Hepatocyte (in vitro differentiated cells): ENCODE measurements at regions not wholly inside any gene's neighbourhood (a gene's known extent, or its start where the extent isn't known, plus 50 kb on each side); places are given as distances from the start of the nearest gene placed in this dataset.

Experiments used
- EZH2 ChIP-seq: fragments of 200-600 bp; sonication (generic); IDR thresholded peaks from 2 replicates; pipeline ENCODE4 v1.6.1; 2016; ENCODE audit warnings: antibody characterized with exemption, mild to moderate bottlenecking, borderline replicate concordance
- TF ChIP-seq, protein P1 (sequence below): fragments of 200-600 bp; sonication (generic); IDR thresholded peaks from 2 replicates; pipeline ENCODE4 v1.5.1; 2016; ENCODE audit warnings: antibody characterized with exemption, mild to moderate bottlenecking; ENCODE audit not compliant: poor library complexity

GRCh38 chr2:186159101-186159500 lies 327.0 kb upstream of the ZC3H15 start:
- TF ChIP-seq, protein P1, sequence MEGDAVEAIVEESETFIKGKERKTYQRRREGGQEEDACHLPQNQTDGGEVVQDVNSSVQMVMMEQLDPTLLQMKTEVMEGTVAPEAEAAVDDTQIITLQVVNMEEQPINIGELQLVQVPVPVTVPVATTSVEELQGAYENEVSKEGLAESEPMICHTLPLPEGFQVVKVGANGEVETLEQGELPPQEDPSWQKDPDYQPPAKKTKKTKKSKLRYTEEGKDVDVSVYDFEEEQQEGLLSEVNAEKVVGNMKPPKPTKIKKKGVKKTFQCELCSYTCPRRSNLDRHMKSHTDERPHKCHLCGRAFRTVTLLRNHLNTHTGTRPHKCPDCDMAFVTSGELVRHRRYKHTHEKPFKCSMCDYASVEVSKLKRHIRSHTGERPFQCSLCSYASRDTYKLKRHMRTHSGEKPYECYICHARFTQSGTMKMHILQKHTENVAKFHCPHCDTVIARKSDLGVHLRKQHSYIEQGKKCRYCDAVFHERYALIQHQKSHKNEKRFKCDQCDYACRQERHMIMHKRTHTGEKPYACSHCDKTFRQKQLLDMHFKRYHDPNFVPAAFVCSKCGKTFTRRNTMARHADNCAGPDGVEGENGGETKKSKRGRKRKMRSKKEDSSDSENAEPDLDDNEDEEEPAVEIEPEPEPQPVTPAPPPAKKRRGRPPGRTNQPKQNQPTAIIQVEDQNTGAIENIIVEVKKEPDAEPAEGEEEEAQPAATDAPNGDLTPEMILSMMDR: no peak
- no peak for TF ChIP-seq EZH2
